ENCODE measurements at regions not wholly inside any gene's neighbourhood (a gene's known extent, or its start where the extent isn't known, plus 50 kb on each side); places are given as distances from the start of the nearest gene placed in this dataset.

DNA sequence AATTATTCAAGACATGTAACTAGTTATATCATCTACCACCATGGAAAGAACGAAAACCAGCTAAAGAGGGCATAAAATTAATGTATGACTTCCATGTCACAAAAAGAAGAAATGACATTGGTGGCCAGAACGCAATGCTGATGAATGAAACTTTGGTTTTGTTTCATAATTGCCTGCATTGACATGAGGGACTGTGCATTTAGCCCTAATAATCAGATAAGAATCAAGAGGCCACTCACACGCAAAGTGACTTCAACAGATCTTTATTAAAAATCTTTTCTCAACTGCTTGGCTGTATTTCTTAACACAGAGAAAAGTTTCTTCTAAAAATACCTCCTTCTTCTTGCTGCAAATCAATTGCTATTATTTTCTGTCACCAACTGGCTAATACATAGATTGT is 184.7 kb upstream of the RUNX1 start:
- no peak for DNase-seq

DNA sequence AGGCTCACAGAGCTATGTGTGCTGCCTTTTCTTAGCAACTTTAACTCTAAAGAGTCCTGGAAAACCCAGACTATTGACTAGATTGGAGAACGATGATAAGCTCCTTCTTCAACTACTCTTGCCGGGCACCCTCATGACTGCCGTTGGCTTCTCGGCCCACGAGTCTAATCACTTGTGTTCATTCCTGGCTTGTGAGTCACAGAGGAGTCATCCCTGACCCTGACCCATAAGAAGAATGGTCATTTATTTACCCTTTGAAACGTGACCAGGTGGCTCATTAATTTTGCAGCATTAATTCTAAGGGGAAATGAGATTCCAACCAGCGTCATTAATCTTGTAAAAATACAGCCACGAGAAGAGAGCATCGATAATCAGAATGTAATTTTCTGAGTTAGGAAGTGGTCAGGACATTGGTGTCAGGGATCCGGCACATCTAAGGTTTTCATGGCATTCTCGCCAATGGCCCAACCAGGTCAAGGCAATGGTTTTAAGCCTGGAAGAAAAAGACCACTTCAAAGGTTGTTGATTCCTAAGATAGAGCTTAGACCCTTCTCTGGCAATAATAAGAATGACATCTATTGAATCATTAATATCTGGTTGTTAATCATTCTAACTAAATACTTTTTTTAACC is 183.6 kb upstream of the RUNX1 start:
- no peak for DNase-seq

DNA sequence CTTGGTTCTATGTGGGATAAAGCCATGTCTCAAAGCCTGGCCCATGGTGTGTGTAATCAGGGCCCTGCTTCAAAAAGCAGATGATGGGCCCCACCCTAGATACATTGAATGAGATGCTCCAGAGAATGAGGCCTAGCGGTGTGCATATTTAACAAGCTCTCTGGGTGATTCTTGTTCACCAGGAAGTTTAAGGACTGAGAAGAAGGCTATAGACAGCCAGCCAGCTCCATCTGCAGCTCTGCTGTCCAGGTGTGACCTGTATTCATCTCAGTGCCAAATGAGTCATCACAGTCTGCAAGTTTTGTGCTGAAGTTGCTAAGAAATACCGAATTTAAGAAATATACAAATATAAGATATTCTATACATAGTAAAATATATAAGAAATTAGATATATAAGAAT is 182.0 kb upstream of the RUNX1 start:
- DNase-seq, result no peak

DNA sequence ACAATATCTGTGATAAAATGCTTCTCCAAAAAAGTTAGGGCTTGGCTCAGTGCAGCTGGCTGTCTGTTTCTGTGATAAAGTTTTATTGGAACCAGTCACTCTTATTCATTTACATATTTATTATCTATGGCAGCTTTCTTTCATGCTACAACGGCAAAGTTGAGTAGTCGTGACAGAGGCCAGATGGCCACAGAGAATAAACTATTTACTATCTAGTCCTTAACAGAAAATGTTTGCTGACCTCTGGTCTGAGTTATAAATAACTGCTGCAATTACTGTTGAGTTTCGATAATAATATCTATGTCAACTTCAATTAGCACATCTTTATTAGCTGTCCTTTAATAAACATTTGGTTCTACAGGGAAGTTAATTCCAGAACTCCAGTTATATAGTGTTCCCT is 180.2 kb upstream of the RUNX1 start:
- no peak for DNase-seq

DNA sequence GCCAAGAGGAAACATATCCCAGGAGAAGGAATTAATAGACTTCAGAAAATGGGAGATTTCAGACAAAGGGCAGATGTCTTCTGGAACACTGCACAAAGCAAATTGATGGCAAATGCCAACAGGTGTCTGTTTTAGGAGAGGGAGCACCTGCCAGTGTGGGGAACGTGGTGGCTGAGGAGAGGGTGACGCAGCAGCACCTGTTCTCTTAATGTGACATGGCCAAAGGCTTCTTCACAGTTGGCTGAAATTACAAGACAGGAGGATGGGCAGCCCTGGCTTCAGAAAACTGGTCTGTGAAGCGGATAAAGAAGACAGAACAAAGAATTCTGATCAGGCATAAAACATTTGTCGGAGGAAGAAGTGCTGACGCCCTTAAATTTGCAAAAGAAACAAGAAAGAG is 178.7 kb upstream of the RUNX1 start:
- peak; percentile 89 for DNase-seq

DNA sequence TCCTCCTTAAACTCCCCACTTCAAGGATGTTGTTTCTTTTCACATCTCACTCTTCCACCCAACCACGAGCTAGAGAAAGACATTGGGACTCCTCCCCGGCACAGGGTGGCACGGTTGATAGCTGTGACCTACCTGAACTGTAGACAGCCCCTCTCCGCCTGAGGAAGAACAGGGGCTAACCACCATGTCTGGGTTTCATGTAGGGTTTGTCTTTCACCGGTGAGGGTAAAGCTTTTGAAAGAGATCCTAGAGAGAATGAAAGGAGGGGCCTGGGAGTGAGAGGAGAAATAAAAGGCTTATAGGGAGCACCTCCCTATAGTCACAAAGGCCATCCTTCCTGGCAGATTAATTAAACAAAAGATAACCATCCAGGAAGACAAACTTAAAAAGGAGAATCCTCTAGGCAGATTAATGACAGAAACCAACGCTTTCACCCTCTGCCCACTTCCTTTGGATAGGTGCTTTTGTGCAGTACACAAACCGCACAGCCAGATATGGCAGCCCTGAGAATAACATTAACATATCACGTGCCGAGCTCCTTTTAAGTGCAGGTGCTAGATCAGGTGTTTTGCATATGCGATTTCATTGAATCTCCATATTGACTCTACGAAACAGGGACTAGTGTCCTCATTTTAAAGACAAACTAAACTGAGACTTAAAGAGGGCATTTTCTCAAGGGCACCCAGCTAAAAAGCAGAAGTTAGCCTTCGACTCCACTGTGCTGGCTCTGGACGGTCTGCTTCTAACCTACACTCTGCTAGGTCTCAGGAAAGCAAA is 178.1 kb upstream of the RUNX1 start:
- no peak for DNase-seq

DNA sequence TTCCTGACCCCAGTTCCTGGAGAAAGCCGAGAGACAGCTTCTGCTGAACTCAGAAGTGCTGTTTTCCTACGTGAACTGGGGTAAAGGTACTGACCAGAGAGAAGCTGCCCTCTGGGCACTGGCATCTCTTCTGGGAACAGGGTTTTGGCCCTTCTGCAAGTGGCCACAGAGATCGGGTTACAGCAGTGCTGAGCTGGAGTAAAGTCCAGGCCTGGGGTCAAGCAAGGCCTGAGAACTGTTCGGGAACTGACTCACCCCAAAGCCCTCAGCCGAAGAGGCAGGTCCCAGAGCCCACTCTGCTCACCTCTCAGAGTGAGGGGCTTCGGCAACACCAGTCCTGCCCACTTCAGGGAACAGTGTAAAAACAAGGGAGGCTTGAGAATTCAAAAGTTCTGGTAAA is 177.2 kb upstream of the RUNX1 start:
- DNase-seq, result no peak

DNA sequence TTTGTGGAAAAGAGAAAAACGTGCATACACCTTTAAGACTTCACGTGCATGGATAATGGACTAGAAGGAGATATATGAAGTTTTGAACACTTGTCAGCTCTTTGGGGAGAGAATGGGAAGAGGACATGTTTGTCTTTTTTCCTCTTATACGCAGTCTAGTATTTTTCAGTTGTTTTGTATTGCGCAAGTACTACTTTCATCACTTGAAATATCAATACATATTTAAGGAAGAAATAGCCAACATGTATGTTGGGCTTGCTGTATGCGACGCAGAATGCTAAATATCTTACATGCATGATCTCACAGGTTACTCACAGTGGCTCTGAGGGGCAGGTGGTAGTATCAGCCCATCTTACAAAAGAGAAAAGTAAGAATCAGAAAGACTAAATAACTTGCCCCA is 176.5 kb upstream of the RUNX1 start:
- no peak for DNase-seq

DNA sequence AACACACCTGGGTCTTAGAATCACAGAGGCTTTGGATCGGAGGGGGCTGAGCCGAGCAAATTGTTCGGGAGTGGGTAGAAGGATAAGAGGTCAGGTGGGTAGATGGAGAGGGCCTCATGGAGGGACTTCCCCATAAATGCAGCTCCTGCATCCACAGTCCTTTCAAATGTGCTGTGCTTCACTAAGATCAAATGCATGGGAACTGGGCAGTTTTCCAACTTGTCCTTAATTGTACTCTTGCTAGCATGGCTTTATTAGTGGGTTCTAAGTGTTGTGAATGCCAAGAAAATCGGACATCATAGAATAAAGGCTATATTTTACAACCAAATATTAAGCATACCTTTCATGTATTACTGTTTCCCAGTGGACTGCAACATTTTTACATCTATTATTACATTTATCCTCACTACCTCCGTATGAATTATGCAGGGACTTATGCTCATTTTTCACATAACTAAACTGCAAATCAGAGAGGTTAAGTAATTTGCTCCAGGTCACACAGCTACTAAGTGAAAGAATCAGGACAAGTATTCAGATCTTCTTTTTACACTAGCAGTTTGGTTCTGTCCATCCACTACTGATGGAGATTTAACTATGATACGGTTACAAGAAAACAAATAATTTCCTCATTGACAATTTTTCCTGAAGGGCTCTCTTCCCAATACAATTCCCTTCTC is 174.5 kb upstream of the RUNX1 start:
- no peak for DNase-seq

DNA sequence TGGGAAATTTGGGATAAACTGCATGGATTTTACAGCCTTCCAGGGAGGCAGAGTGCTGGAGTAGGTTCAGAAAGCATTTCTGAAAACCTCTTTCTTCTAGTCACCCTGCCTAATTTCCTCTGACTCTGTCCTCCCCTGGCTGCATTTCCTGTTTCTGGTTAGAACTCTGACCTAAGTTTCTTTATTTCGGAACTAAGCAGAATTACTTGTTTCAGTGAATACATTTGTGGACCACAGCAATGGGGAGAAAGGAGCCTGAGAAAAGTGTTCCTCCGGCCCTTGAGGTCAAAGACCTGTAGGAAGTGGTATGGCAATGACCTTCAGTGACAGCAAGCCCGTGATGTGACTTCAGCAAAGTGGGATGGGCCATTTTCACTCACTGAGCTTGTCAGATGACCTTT is 173.4 kb upstream of the RUNX1 start:
- DNase-seq, result no peak

DNA sequence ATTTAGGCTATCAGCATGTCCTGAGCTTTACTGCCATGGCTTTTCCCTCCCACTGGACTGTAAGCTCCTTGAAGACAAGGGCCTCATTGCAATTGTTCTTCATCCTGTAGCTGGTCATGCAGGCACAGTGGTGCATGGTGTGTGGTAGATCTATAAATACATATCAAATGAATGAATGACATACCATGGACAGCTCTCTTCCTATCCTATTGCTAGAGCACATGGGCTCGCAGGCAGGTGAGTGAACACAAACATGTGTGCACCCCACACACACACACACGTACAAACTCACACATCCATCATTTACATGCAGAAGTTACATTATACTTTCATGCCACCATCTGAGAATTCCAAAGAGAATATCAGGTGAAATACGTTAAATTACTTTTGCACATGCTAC is 172.9 kb upstream of the RUNX1 start:
- DNase-seq, result no peak

DNA sequence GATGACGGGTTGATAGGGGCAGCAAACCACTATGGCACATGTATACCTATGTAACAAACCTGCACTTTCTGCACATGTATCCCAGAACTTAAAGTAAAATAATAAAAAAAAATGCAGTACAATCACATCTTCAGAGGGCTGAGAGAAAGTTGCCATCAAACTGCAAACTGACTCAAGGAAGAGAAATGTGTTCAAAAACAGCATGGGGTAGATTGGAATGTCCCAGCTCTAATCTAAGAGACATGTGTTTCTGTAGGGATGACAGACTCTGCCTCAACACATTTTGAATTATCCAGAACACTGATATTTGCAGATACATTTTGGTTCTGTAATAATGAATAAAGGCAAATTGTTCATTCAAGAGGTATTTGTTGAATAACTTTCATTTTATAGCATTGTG is 171.2 kb upstream of the RUNX1 start:
- no peak for DNase-seq

DNA sequence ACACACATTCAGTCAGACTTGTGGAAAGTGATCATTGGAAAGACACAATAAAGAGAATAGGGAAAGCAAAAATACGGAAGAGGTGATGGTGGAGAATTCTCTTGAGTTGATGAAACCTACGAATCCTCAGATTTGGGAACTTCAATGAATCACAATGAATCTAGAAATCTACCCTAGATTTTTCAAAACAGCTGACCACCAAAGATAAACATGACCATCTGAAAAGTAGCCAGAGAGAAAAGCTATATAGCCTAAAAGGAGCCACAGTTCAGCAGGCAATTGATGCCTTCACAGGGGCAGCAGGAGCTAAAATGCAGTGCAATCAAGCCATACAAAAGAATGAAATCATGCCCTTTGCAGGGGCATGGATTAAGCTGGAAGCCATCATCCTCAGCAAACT is 170.6 kb upstream of the RUNX1 start:
- DNase-seq, result no peak

DNA sequence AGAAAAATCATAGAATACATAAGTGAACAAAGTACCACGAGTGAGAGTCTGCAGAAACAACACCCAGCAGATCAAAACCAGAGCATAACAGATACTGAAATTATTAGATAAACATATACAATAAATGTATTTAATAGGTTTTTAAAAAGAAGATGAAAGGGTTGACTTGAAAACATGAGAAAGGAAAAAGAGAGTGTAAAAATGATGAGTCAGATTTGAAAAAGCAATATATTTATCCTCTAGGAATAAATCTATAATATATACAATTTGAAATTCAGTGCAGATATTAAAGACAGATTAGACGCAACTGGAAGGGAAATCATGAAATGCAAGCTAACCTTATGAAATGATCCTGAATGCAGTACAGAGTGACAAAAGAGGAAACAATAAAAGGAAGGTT is 170.2 kb upstream of the RUNX1 start:
- no peak for DNase-seq

DNA sequence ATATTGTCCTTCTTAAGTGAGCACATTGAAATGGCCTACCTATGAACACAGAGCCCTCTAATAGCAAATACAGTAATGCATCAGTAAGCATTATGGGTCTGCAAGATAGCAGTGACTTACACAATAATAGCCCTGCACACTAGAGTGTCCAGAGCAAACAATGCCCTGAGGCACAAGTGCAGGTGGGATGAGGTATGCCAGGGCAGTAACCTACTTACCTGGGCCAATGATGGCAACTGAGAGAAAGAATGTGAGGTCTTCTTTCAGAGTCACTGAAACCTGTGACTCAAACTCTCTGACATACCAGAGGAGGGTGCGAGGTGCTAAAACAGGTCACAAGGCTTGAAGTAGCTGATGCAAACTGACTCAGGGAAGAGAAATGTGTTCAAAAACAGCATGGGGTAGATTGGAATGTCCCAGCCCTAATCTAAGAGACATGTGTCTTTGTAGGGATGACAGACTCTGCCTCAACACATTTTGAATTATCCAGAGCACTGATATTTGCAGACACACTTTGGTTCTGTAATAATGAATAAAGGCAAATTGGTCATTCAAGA is 168.5 kb upstream of the RUNX1 start:
- no peak for DNase-seq

DNA sequence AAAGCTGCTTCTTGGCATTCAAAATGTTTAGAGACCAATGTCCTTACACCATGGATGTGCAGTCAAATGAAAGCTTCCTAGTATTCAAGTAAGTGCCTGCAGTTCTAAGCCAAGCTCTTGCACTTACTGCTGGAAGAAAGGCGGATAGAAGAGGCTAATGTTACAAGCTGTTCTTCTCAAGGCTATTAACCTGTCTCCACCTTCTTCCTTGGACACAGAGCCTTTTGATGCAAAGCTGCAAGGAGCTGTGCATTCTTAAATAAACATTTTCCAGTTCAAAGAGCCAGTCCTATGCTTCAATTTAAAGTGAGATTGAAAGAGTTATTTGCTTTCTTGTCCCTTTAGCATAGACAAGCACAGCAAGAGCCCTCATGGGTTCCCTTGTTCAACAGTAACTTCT is 167.9 kb upstream of the RUNX1 start:
- no peak for DNase-seq

DNA sequence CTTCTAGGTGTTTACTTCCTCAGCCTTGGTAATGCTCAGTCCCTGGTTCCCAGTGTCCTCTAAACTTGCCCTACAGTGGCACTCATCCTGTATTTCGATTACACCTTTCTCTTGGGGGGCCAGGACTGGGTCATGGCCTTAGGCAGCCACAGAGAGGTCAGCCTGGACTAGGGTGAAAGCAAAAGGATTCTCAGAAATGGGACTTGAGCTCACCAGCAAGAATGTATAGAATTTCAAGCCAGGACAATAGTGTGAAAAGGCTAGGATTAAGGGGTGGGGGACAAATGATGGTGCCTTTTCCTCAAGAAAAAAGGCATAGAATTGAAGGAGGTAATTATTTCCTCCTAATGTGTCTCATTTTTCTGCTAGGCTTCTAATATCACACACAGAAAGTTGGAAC is 166.8 kb upstream of the RUNX1 start:
- no peak for DNase-seq

DNA sequence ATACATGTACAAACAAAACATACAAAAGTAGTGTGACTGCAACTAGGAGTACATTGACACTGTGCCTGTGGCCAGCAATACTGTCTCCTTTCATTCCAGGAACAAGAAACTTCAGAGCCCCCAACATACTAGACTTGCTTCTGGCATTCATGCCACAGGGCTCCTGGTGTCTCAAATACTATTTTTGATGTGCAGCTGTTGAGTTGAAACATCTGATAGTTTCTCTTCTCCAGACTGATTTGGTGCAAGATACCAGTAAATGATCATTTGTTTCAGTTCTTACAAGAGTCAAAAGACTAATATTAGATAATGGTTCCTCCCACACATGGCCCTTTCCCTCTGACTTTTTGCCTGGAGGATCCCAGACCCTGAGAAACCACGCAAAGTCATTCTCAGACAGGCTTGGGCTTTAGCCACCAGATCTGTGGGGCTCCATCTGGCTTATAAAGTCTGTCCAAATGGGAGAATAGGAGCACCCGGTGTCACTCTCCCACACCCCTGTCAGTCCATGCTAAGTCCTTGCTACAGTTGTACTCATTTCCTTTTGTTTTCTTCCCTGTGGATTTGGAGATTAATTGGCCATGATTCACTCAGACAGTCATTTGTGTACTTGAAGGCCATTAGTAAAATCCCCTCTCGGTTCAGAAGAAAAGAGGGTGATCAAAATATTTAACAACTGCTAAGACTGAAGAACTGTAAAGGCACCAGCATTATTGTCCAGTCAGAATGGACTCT is 163.5 kb upstream of the RUNX1 start:
- DNase-seq, result no peak

DNA sequence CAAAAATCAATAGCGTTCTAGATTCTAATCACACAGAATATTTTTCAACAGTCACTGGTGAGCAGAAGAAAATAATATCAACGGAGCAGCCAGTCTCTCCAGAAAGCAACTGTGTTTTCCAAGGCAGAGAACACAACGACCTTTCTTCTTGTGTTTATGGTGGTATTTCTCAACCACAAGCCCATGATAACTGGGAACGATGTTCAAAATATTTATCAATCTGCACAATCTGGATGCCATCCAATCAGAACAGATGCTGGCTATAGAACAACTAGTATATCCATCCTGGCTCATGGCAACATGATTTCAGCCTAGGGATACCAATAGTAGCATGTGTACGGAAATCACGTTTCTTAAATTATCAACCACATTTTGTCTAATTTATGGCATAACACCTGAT is 162.7 kb upstream of the RUNX1 start:
- DNase-seq, result no peak

DNA sequence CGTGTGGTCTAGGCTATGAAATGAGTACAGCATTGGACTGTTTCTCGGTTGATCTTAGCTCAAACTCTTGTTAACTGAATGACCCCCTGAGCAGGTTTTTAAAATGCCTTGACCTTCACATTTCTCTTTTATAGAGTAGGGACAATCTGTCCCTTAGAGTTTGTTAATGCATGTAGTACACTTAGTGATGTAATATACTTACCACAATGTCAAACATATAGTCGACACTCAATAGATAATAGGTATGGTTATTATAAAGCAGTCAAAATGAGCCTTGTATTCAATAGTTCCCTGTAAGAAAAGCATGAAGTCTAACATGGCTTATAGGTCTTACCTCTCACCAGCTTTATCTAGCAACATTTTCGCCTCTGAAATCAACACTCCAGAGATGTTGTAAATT is 161.0 kb upstream of the RUNX1 start:
- no peak for DNase-seq

DNA sequence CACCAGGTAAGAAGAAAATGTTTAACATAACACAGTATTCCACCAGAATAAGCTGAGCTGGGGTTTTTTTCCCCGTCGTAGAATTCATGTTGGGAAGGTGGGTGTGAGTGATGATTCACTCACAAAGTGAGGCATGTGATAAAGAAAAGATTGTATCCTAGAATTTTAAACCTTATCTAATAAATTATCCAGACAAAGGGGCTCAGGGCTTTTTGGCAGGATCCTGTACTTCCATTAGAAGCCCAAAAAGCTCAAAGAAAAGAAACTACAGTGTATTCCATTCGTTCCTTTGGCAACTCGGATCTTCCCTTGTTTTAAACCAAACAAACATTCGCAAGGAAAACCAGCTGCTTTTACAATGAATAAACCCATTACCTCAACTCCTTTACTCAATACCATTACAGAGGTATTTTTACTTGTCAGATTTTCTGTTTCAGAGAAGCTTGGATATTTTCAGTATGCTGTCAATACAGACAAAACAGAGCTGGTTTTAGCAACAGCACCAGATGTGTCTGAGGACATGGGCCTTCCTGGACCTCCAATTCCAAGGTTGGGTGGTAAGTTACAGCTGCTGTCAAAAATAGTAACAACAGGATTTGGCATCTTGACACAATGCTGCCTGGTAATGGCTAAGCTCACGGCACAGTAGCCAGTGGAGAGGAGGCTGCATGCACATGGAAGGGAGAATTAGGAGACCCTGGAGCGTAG is 159.9 kb upstream of the RUNX1 start:
- DNase-seq, result no peak

DNA sequence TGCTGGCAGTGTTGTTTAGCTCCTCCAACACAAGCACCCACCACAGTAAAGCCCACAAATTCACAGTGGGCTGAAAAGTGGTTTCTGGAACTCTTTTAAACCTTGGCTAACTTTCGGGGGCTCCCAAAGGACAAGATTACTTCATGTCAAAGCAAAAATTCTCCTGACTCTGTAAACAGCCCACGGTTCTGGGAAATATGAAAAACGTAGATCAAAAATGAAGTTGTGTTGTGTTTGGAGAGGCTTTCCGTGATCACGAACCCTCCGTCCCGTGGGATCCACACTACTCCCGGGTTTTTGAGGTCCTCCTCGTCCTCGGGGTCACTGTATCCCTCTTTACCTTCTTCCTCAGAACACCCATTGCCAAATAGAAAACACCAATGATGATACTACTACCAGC is 159.0 kb upstream of the RUNX1 start:
- DNase-seq, result no peak

DNA sequence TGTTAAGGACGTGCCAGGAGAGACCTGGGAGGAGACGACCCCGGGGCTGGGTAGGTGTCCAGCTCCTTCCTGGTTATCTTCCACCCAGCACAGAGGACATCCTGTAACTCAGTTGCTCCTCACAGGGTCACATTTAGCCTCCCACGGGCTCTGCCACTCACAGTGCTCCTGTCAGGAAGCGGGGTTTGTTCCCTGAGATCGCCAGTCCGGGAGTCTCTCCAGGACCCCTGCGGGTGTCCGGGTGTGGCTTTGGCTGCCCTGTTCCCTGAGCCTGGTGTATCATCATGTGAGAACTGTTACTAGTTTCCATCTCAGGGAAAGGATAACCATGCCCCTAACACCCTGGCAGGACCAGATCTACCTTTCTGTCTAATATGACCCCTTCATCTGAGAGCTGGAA is 158.2 kb upstream of the RUNX1 start:
- no peak for DNase-seq

Data from SHP77 treated with DMSO at 0.1 percent for 48 hours (cell line).